ENCODE measurements at regions not wholly inside any gene's neighbourhood (a gene's known extent, or its start where the extent isn't known, plus 50 kb on each side); places are given as distances from the start of the nearest gene placed in this dataset.

- 83 to 85% (median 83%) methylated on average over 6 of the region's 6 CpGs for WGBS, 3 donors
- Histone ChIP-seq H3K27me3 (ENCODE audit: insufficient read depth in 3 of 3, low read length in 2 of 3) (peaks cover 0 to 12% (median 3%) of the 10 kb centered on the region in 3 donors), H3K4me1 (no peaks in the 10 kb centered on the region), H3K36me3 (ENCODE audit: insufficient read depth in 1 of 2, low read depth in 1 of 2) (no peaks in the 10 kb centered on the region), H3K27ac (no peak overlapping the region), H3K4me3 (no peak overlapping the region), H3K9me3 (no peaks in the 10 kb centered on the region)
- no peak for TF ChIP-seq CTCF (IDR thresholded peaks at IDR 0.05)
- intact Hi-C loops (cut with DNase I), result no loop called here
- ATAC-seq, result no peak
- no peak for DNase-seq
Measured at GRCh38 chr11:116418388-116419041, 354.3 kb downstream of the BUD13 start.

- H3K27me3 ChIP-seq (ENCODE audit: insufficient read depth in 3 of 3, low read length in 2 of 3), result peaks cover 0 to 12% (median 3%) of the 10 kb centered on the region in 3 donors
- no peak for TF ChIP-seq CTCF (IDR thresholded peaks at IDR 0.05)
- ATAC-seq, result no peak
- no peaks in the 10 kb centered on the region for H3K9me3 ChIP-seq
- H3K36me3 ChIP-seq (ENCODE audit: insufficient read depth in 1 of 2, low read depth in 1 of 2), result no peaks in the 10 kb centered on the region
- no peak for DNase-seq
- WGBS, 3 donors, result 82 to 93% (median 86%) methylated on average over 1 of the region's 1 CpG
- H3K4me3 ChIP-seq, result no peak overlapping the region
- H3K27ac ChIP-seq, result no peak overlapping the region
- H3K4me1 ChIP-seq, result no peaks in the 10 kb centered on the region
- intact Hi-C loops (cut with DNase I), result no loop called here
Measured at GRCh38 chr11:116416852-116417251, 355.9 kb downstream of the BUD13 start.

GRCh38 chr11:116415095-116415494 lies 357.7 kb downstream of the BUD13 start:
- Histone ChIP-seq H3K4me1 (no peaks in the 10 kb centered on the region), H3K27me3 (ENCODE audit: insufficient read depth in 3 of 3, low read length in 2 of 3) (no peaks in the 10 kb centered on the region), H3K27ac (no peak overlapping the region), H3K9me3 (no peaks in the 10 kb centered on the region), H3K36me3 (ENCODE audit: insufficient read depth in 1 of 2, low read depth in 1 of 2) (no peaks in the 10 kb centered on the region), H3K4me3 (no peak overlapping the region)
- TF ChIP-seq CTCF (IDR thresholded peaks at IDR 0.05), result no peak
- intact Hi-C loops (cut with DNase I), result no loop called here
- WGBS, 3 donors, result 38 to 50% (median 44%) methylated on average over 6 of the region's 6 CpGs
- DNase-seq, result no peak
- no peak for ATAC-seq

- 52 to 60% (median 57%) methylated on average over 9 of the region's 9 CpGs for WGBS, 3 donors
- Histone ChIP-seq H3K36me3 (ENCODE audit: insufficient read depth in 1 of 2, low read depth in 1 of 2) (no peaks in the 10 kb centered on the region), H3K4me3 (no peak overlapping the region), H3K4me1 (no peaks in the 10 kb centered on the region), H3K27ac (no peak overlapping the region), H3K9me3 (no peaks in the 10 kb centered on the region), H3K27me3 (ENCODE audit: insufficient read depth in 3 of 3, low read length in 2 of 3) (no peaks in the 10 kb centered on the region)
- TF ChIP-seq CTCF (IDR thresholded peaks at IDR 0.05), result no peak
- intact Hi-C loops (cut with DNase I), result no loop called here
- DNase-seq (no peak), ATAC-seq (no peak)
Measured at GRCh38 chr11:116414357-116414880, 358.4 kb downstream of the BUD13 start.
